PC-3 (cell line): ENCODE measurements at regions not wholly inside any gene's neighbourhood (a gene's known extent, or its start where the extent isn't known, plus 50 kb on each side); places are given as distances from the start of the nearest gene placed in this dataset.

Source experiments
- EZH2 ChIP-seq: fragments of 300-600 bp; sonication (generic); IDR thresholded peaks from one replicate; pipeline ENCODE4 v1.6.1; 2017; ENCODE audit warnings: antibody characterized with exemption, mild to moderate bottlenecking, low read length; ENCODE audit not compliant: unreplicated experiment
- TF ChIP-seq, protein P1 (sequence below): fragments of 300-600 bp; sonication (generic); conservative IDR thresholded peaks from 2 replicates; pipeline ENCODE4 v1.5.1; 2017; ENCODE audit warnings: antibody characterized with exemption, low read depth, mild to moderate bottlenecking, low read length

DNA sequence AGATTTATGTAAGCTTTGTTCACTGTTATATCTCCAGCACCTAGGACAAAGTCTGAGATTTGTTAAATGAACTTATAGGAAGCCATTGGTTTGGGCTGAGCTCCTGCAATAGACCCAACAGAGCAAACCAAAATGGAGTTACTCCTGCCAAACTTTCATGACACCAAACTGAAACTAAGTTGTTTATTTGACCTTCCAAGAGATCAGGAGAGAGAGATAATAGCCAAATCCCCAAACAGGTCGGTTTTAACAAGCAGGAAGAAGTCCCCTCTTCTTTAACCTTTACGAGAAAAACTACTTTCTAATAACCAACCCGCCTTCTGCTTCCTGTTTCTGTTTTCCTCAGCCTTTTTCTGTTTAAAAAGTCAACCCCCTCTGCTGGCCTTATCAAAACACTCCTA, 54.9 kb upstream of the ATP12A start:
- TF ChIP-seq, protein P1, sequence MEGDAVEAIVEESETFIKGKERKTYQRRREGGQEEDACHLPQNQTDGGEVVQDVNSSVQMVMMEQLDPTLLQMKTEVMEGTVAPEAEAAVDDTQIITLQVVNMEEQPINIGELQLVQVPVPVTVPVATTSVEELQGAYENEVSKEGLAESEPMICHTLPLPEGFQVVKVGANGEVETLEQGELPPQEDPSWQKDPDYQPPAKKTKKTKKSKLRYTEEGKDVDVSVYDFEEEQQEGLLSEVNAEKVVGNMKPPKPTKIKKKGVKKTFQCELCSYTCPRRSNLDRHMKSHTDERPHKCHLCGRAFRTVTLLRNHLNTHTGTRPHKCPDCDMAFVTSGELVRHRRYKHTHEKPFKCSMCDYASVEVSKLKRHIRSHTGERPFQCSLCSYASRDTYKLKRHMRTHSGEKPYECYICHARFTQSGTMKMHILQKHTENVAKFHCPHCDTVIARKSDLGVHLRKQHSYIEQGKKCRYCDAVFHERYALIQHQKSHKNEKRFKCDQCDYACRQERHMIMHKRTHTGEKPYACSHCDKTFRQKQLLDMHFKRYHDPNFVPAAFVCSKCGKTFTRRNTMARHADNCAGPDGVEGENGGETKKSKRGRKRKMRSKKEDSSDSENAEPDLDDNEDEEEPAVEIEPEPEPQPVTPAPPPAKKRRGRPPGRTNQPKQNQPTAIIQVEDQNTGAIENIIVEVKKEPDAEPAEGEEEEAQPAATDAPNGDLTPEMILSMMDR: no peak
- TF ChIP-seq EZH2: no peak
